CD4-positive, alpha-beta memory T cell (primary cell): ENCODE measurements at regions not wholly inside any gene's neighbourhood (a gene's known extent, or its start where the extent isn't known, plus 50 kb on each side); places are given as distances from the start of the nearest gene placed in this dataset.

Experiments used
- CTCF ChIA-PET: fragments of 350-600 bp; sonication (Branson Sonifier 250); formaldehyde crosslinking; loops from one replicate; lab custom pipeline; 2021; ENCODE audit warnings: inconsistent platforms; ENCODE audit not compliant: partially characterized antibody; lab: Charles Lee
- POLR2A ChIA-PET: fragments of 350-600 bp; sonication (Branson Sonifier 250); formaldehyde crosslinking; loops from one replicate; lab custom pipeline; 2021; ENCODE audit not compliant: partially characterized antibody; lab: Charles Lee
- DNase-seq, 5 donors: peaks; one replicate each; pipeline versions ENCODE4 v3.0.0 to v3.0.0-alpha.2; 2020 to 2022; ENCODE audit warnings: mixed read lengths in 1 of 5
- H3K27ac ChIP-seq: one replicate; pipeline ENCODE4 v1.7.0; 2013; ENCODE audit warnings: low read depth, low read length
- H3K27me3 ChIP-seq: 2 replicates; pipeline ENCODE4 v1.7.0; 2013; ENCODE audit warnings: mild to moderate bottlenecking, low read length, moderate library complexity; ENCODE audit not compliant: insufficient read depth
- H3K36me3 ChIP-seq: 2 replicates; pipeline ENCODE4 v1.7.0; 2013; ENCODE audit warnings: mild to moderate bottlenecking, low read length, moderate library complexity; ENCODE audit not compliant: insufficient read depth
- H3K4me1 ChIP-seq: 2 replicates; pipeline ENCODE4 v1.7.0; 2013; ENCODE audit warnings: mild to moderate bottlenecking, low read length, moderate library complexity; ENCODE audit not compliant: insufficient read depth
- H3K4me3 ChIP-seq, 2 donors: one replicate each; pipeline ENCODE4 v1.7.0; 2013; ENCODE audit warnings: low read length in 2 of 2, mild to moderate bottlenecking in 1 of 2
- H3K9me3 ChIP-seq, 2 donors: one replicate each; pipeline ENCODE4 v1.7.0; 2013; ENCODE audit warnings: low read length in 2 of 2, control low read depth in 1 of 2; ENCODE audit not compliant: control insufficient read depth in 1 of 2
- H3K27ac Mint-ChIP-seq, 7 donors: one replicate each; pipeline ENCODE4 v1.8.0; 2020 to 2021; ENCODE audit warnings: mixed read lengths in 7 of 7, mild to moderate bottlenecking in 6 of 7, inconsistent platforms in 3 of 7, moderate library complexity in 3 of 7
- H3K27me3 Mint-ChIP-seq, 2 donors: one replicate each; pipeline ENCODE4 v1.8.0; 2020 to 2021; ENCODE audit warnings: mixed read lengths in 2 of 2
- H3K36me3 Mint-ChIP-seq, 2 donors: one replicate each; pipeline ENCODE4 v1.8.0; 2020 to 2021; ENCODE audit warnings: mixed read lengths in 2 of 2, inconsistent platforms in 1 of 2, mild to moderate bottlenecking in 1 of 2
- H3K4me1 Mint-ChIP-seq, 4 donors: one replicate each; pipeline ENCODE4 v1.8.0; 2020 to 2021; ENCODE audit warnings: mixed read lengths in 4 of 4, mild to moderate bottlenecking in 1 of 4
- H3K4me3 Mint-ChIP-seq, 8 donors: one replicate each; pipeline ENCODE4 v1.8.0; 2020 to 2021; ENCODE audit warnings: mixed read lengths in 8 of 8, mild to moderate bottlenecking in 7 of 8, moderate library complexity in 6 of 8, inconsistent platforms in 3 of 8
- H3K9me3 Mint-ChIP-seq, 8 donors: one replicate each; pipeline ENCODE4 v1.8.0; 2020 to 2021; ENCODE audit warnings: mixed read lengths in 8 of 8, mild to moderate bottlenecking in 5 of 8, inconsistent platforms in 3 of 8, moderate library complexity in 1 of 8
- intact Hi-C: fragments of 100-400 bp; cut with micrococcal nuclease; formaldehyde crosslinking; loops from one replicate; pipeline ENCODE4 v1.15.1; 2023

GRCh38 chr17:52681480-52681879 is 523.0 kb upstream of the CA10 start:
- H3K9me3 ChIP-seq, result peaks cover 0 to 4% of the 10 kb centered on the region in 2 donors
- H3K36me3 ChIP-seq, result no peaks in the 10 kb centered on the region
- ChIA-PET CTCF (no interaction called here), POLR2A (no interaction called here)
- Mint-ChIP-seq H3K4me3 (no peak overlapping the region), H3K4me1 (no peaks in the 10 kb centered on the region), H3K36me3 (no peaks in the 10 kb centered on the region), H3K27me3 (no peaks in the 10 kb centered on the region), H3K9me3 (peaks cover 6 to 35% (median 22%) of the 10 kb centered on the region in 8 donors), H3K27ac (no peak overlapping the region)
- H3K27me3 ChIP-seq, result no peaks in the 10 kb centered on the region
- H3K4me1 ChIP-seq, result no peaks in the 10 kb centered on the region
- no peak overlapping the region for H3K4me3 ChIP-seq
- intact Hi-C loops, result no loop called here
- no peak for DNase-seq
- H3K27ac ChIP-seq, result no peak overlapping the region

GRCh38 chr17:52678211-52678610 is 519.7 kb upstream of the CA10 start:
- no peak for DNase-seq
- intact Hi-C loops, result no loop called here
- CTCF ChIA-PET, result interaction anchor here (1.4 kb wide), 1 partner anchor 10 kb away, joined by 3 read pairs; no protein-coding TSS in a partner anchor

GRCh38 chr17:52674686-52675085 is 516.2 kb upstream of the CA10 start:
- H3K9me3 Mint-ChIP-seq, result peaks cover 2 to 31% (median 16%) of the 10 kb centered on the region in 8 donors
- Histone ChIP-seq H3K27ac (no peak overlapping the region), H3K4me3 (no peak overlapping the region), H3K27me3 (no peaks in the 10 kb centered on the region), H3K36me3 (no peaks in the 10 kb centered on the region), H3K9me3 (peaks cover 0 to 4% of the 10 kb centered on the region in 2 donors), H3K4me1 (no peaks in the 10 kb centered on the region)
- no peaks in the 10 kb centered on the region for H3K36me3 Mint-ChIP-seq
- CTCF ChIA-PET, result no interaction called here
- H3K4me1 Mint-ChIP-seq, result no peaks in the 10 kb centered on the region
- H3K27ac Mint-ChIP-seq, result no peak overlapping the region
- no peaks in the 10 kb centered on the region for H3K27me3 Mint-ChIP-seq
- no peak for DNase-seq
- intact Hi-C loops, result no loop called here
- no peak overlapping the region for H3K4me3 Mint-ChIP-seq
- POLR2A ChIA-PET, result no interaction called here

More at GRCh38 chr17:52678211-52678610, 519.7 kb upstream of the CA10 start:
- Histone ChIP-seq H3K4me3 (no peak overlapping the region), H3K27ac (no peak overlapping the region), H3K4me1 (no peaks in the 10 kb centered on the region), H3K36me3 (no peaks in the 10 kb centered on the region), H3K27me3 (no peaks in the 10 kb centered on the region), H3K9me3 (peaks cover 0 to 4% of the 10 kb centered on the region in 2 donors)
- Mint-ChIP-seq H3K36me3 (no peaks in the 10 kb centered on the region), H3K27ac (no peak overlapping the region), H3K4me1 (no peaks in the 10 kb centered on the region), H3K27me3 (no peaks in the 10 kb centered on the region), H3K4me3 (no peak overlapping the region), H3K9me3 (peaks cover 4 to 39% (median 23%) of the 10 kb centered on the region in 8 donors)
- POLR2A ChIA-PET, result no interaction called here

- Histone ChIP-seq H3K27ac (no peak overlapping the region), H3K4me1 (no peaks in the 10 kb centered on the region), H3K4me3 (no peak overlapping the region), H3K9me3 (peaks cover 0 to 4% of the 10 kb centered on the region in 2 donors), H3K27me3 (no peaks in the 10 kb centered on the region), H3K36me3 (no peaks in the 10 kb centered on the region)
- intact Hi-C loops, result no loop called here
- no peaks in the 10 kb centered on the region for H3K4me1 Mint-ChIP-seq
- H3K9me3 Mint-ChIP-seq, result peaks cover 0 to 22% (median 7%) of the 10 kb centered on the region in 8 donors
- H3K27me3 Mint-ChIP-seq, result no peaks in the 10 kb centered on the region
- H3K27ac Mint-ChIP-seq, result no peak overlapping the region
- CTCF ChIA-PET, result no interaction called here
- H3K4me3 Mint-ChIP-seq, result no peak overlapping the region
- H3K36me3 Mint-ChIP-seq, result no peaks in the 10 kb centered on the region
- no peak for DNase-seq
- POLR2A ChIA-PET, result no interaction called here
Observed at GRCh38 chr17:52673791-52674190, 515.3 kb upstream of the CA10 start.

DNA sequence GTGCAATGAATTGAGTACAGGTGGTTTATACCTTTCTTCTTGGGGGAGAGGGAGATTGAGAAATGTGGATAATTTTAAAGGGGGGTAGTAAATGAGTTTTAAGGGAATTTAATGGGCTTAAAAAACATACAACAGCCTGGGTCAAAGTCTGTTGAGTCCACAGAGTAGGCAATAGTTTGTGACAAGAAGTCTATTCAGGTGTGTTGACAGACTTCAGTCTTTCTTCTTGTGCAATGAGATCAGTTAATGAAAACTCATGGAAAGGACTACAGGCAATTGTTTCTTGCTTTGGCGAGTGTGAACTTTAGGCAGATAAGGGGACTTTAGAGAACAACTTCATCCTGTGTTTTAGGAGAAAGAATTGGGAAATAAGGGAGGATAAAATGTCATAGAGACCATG is 507.8 kb upstream of the CA10 start:
- intact Hi-C loops, result no loop called here
- no peak overlapping the region for H3K4me3 ChIP-seq
- H3K36me3 ChIP-seq, result no peaks in the 10 kb centered on the region
- H3K4me1 ChIP-seq, result no peaks in the 10 kb centered on the region
- H3K27me3 Mint-ChIP-seq, result no peaks in the 10 kb centered on the region
- H3K36me3 Mint-ChIP-seq, result no peaks in the 10 kb centered on the region
- H3K4me1 Mint-ChIP-seq, result no peaks in the 10 kb centered on the region
- ChIA-PET POLR2A (no interaction called here), CTCF (no interaction called here)
- no peak for DNase-seq
- H3K27me3 ChIP-seq, result no peaks in the 10 kb centered on the region
- H3K27ac ChIP-seq, result no peak overlapping the region
- H3K27ac Mint-ChIP-seq, result no peak overlapping the region
- H3K9me3 Mint-ChIP-seq, result peaks cover 0 to 12% (median 4%) of the 10 kb centered on the region in 8 donors
- H3K9me3 ChIP-seq, result no peaks in the 10 kb centered on the region
- H3K4me3 Mint-ChIP-seq, result no peak overlapping the region

- no peaks in the 10 kb centered on the region for H3K36me3 Mint-ChIP-seq
- CTCF ChIA-PET, result no interaction called here
Observed at GRCh38 chr17:52660692-52661091, 502.2 kb upstream of the CA10 start.

DNA sequence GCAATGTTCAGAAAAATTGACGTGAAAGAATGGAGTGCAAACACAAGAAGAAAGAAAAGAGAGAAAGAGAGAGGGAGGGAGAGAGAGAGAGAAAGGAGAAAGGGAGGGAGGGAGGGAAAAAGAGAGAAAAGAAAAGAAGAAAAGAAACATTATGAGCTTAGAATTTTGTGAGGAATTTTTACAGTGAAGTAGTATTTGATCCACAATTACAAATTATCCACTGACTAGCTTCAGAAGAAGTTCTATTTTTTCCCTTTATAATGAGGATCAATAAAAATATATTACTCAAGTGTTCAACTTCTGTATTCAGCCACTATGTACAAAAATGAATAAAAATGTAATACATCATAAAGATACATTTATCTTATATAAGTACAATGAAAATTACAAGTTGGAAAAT is 494.5 kb upstream of the CA10 start:
- H3K9me3 ChIP-seq, result no peaks in the 10 kb centered on the region
- H3K36me3 ChIP-seq, result no peaks in the 10 kb centered on the region
- Mint-ChIP-seq H3K27ac (no peak overlapping the region), H3K27me3 (no peaks in the 10 kb centered on the region), H3K36me3 (no peaks in the 10 kb centered on the region), H3K4me1 (no peaks in the 10 kb centered on the region), H3K4me3 (no peak overlapping the region), H3K9me3 (peaks cover 0 to 10% (median 4%) of the 10 kb centered on the region in 8 donors)
- CTCF ChIA-PET, result no interaction called here
- no peak for DNase-seq
- intact Hi-C loops, result no loop called here
- H3K4me3 ChIP-seq, result no peak overlapping the region
- no peak overlapping the region for H3K27ac ChIP-seq
- POLR2A ChIA-PET, result no interaction called here
- no peaks in the 10 kb centered on the region for H3K4me1 ChIP-seq
- no peaks in the 10 kb centered on the region for H3K27me3 ChIP-seq

More at GRCh38 chr17:52660692-52661091, 502.2 kb upstream of the CA10 start:
- Histone ChIP-seq H3K27me3 (no peaks in the 10 kb centered on the region), H3K27ac (no peak overlapping the region), H3K9me3 (no peaks in the 10 kb centered on the region), H3K4me1 (no peaks in the 10 kb centered on the region), H3K36me3 (no peaks in the 10 kb centered on the region), H3K4me3 (no peak overlapping the region)
- Mint-ChIP-seq H3K4me1 (no peaks in the 10 kb centered on the region), H3K27me3 (no peaks in the 10 kb centered on the region), H3K9me3 (peaks cover 0 to 10% (median 5%) of the 10 kb centered on the region in 8 donors), H3K27ac (no peak overlapping the region), H3K4me3 (no peak overlapping the region)
- DNase-seq, result no peak
- intact Hi-C loops, result no loop called here
- POLR2A ChIA-PET, result no interaction called here

DNA sequence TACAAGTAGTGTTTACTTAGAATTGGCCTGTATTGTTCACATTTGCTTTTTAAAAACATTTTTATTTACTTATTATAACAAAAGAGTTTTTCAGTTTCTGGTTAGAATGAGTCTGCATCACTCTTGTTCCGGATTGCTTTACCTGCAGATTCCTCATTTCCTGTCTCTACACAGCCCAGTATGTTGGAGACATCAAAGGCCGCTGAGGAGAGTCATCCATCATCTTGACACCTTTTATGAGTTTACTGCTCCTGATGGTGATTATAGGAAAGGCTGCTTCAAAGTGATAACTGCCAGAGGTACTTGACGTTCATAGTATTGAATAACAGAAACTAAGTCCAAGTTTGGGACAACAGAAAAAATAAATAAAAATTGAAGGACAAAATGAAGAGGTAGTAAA is 490.5 kb upstream of the CA10 start:
- Mint-ChIP-seq H3K4me1 (no peaks in the 10 kb centered on the region), H3K27me3 (no peaks in the 10 kb centered on the region), H3K4me3 (no peak overlapping the region), H3K9me3 (peaks cover 0 to 5% (median 3%) of the 10 kb centered on the region in 8 donors), H3K36me3 (no peaks in the 10 kb centered on the region), H3K27ac (no peak overlapping the region)
- ChIA-PET CTCF (no interaction called here), POLR2A (no interaction called here)
- Histone ChIP-seq H3K4me1 (no peaks in the 10 kb centered on the region), H3K36me3 (no peaks in the 10 kb centered on the region), H3K27me3 (no peaks in the 10 kb centered on the region), H3K9me3 (no peaks in the 10 kb centered on the region), H3K4me3 (no peak overlapping the region), H3K27ac (no peak overlapping the region)
- no peak for DNase-seq
- intact Hi-C loops, result no loop called here
